OCI-LY1 (cell line): ENCODE measurements at regions not wholly inside any gene's neighbourhood (a gene's known extent, or its start where the extent isn't known, plus 50 kb on each side); places are given as distances from the start of the nearest gene placed in this dataset.

ENCODE experiments used
- CTCF ChIP-seq: fragments of 200-600 bp; sonication (generic), shearing (Covaris generic); IDR thresholded peaks from 2 replicates; pipeline ENCODE4 v1.5.1; 2017; ENCODE audit warnings: mild to moderate bottlenecking, antibody characterized with exemption, low read length, moderate library complexity, mixed read lengths
- EZH2 ChIP-seq: fragments of 200-600 bp; sonication (generic), shearing (Covaris generic); IDR thresholded peaks from 2 replicates; pipeline ENCODE4 v1.8.0; 2017; ENCODE audit warnings: borderline replicate concordance, mixed run types, mild to moderate bottlenecking, antibody characterized with exemption, low read length, moderate library complexity, mixed read lengths

GRCh38 chr3:90040554-90040953 lies 933.1 kb downstream of the EPHA3 start:
- TF ChIP-seq EZH2 (no peak), CTCF (no peak)
